Non-pigmented ciliary epithelial cell (primary cell): ENCODE measurements at regions not wholly inside any gene's neighbourhood (a gene's known extent, or its start where the extent isn't known, plus 50 kb on each side); places are given as distances from the start of the nearest gene placed in this dataset.

Source experiments
- DNase-seq: peaks from one replicate; pipeline ENCODE4 v3.0.0-alpha.2; 2010; ENCODE audit warnings: low read depth

- no peak for DNase-seq
These were observed 351.8 kb upstream of the ANO3 start for GRCh38 chr11:25980091-25980490.

- peak; percentile 27 for DNase-seq
These were observed 349.9 kb upstream of the ANO3 start for GRCh38 chr11:25981998-25982397.

- DNase-seq, result no peak
These were observed 348.6 kb upstream of the ANO3 start for GRCh38 chr11:25983280-25983679.

DNA sequence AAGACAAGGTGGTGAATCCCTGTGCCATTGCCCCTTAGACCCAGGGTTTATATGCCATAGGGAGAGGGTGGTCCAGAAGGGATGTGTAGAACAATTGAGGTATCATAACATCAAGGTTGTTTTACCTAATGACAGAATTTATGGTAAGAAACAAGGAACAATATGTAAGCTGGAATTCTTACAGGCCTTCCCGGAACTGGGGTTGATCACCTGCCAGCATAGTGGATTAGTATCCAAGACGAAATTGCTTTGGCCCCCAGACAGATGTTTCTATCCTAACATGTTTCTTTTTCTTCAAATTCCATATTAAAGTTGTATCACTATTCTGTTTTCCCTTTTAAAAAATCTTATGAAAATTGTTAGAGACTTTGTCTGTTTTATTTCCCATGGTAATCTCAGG lies 343.8 kb upstream of the ANO3 start:
- DNase-seq, result no peak

GRCh38 chr11:25990406-25990805 lies 341.5 kb upstream of the ANO3 start:
- no peak for DNase-seq

DNA sequence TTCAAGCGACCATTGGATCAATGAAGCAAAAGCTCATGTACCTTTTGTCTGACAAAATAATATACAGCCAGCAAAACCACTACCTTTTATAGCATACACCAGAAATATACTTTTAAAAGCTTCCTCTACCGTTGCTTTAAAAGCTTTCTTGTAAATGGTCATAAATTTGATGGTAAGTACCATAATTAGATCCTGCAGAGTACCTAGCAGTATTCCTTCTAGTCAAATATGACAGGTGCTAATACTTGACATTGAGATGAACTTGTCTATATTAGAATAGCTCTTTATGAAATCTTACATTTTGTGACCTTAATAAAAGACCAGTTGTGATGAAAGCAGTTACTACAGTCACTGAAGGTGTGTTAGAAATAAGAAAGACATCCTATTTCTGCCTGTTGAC lies 340.5 kb upstream of the ANO3 start:
- DNase-seq, result no peak

- no peak for DNase-seq
These were observed 339.6 kb upstream of the ANO3 start for GRCh38 chr11:25992294-25992693.

- DNase-seq, result no peak
These were observed 338.9 kb upstream of the ANO3 start for GRCh38 chr11:25993016-25993415.

- no peak for DNase-seq
These were observed 320.5 kb upstream of the ANO3 start for GRCh38 chr11:26011474-26011873.

DNA sequence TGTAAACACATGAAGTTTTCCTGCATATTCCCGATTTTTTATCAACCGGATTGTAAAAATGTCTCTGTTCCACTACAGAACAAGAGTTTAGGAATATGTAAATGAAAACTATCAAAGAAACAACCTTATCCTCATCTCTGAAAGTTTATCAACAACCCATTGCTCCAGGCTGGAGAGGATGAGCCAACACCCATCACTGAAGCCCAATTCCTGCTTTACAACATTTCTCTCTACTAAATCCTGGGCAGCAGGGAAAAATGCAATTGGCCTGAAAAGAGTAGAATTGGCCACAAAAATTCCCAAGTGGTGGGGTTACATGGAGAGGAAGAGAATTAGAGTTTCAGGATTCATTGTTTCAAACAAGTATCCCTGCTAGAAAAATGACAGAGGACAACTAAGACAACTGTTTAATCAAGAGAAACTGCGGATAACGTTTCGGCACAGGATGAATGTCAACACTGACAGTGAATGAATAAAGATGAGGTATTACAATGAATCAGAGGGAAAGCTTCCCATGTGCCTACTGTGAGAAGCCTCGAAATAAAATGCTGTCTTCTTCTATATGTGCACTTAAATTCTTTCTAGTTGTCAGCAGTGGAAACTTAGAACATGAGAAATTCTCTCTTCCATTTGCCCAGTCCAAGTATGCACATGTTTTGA lies 317.3 kb upstream of the ANO3 start:
- no peak for DNase-seq

GRCh38 chr11:26017322-26017860 lies 314.5 kb upstream of the ANO3 start:
- DNase-seq, result no peak

DNA sequence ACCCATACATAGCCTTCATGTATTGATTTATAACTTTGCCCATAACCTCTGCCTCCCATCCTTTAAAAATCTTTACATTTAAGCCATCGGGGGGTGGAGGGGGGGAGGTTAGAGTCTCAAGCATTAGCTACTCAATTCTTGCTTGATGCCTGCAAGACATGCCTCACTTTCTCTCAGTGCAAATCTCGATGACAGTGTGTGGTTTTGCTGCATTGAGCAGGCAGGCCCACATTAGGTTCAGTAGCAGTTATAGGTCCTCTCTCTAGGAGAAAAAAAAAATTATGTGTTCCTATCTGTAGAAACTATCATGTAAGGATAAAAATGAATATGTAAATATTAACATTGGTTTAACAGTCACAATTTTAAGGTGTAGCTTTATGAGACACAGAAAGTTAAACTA lies 314.0 kb upstream of the ANO3 start:
- no peak for DNase-seq

DNA sequence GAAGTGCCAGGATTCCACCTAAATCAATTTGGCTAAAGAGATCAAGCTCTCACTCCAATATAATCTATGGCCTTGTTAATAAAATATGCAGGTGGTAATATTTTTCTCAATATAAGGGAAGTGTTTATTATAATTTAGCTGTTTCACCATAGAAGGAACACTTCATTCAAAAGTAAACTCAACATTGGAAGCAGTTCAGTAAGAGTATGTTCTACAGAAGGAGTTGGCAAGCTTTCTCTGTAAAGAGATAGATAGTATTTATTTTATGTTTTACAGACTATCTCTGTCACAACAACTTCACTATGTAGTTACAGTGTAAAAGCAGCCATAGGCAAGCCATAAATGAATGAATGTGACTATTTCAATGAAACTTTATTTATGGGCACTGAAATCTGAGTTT lies 313.6 kb upstream of the ANO3 start:
- no peak for DNase-seq

GRCh38 chr11:26019386-26019785 lies 312.5 kb upstream of the ANO3 start:
- DNase-seq, result no peak

GRCh38 chr11:26021017-26021416 lies 310.9 kb upstream of the ANO3 start:
- DNase-seq, result no peak

DNA sequence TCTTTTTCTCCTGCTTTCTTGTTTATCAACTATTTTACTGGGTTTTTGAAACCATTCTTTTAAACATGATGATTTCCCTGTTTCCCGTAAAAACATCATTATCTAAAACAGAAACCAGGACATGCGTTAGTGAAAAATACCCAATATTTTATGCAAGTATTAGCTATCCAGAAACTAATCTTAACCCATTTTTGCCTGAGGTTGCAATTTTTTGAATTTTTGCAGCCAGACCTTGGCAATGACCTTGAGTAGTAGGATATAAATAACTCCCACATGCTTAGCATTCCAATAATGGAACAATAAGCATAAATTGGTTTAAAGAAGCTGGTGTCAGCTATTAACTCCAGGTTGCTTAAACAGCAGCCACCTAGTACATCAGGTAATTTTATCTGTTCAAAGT lies 308.9 kb upstream of the ANO3 start:
- no peak for DNase-seq

GRCh38 chr11:26025676-26026075 lies 306.3 kb upstream of the ANO3 start:
- no peak for DNase-seq

GRCh38 chr11:26026078-26026477 lies 305.9 kb upstream of the ANO3 start:
- DNase-seq, result no peak

GRCh38 chr11:26027887-26028286 lies 304.0 kb upstream of the ANO3 start:
- DNase-seq, result no peak

GRCh38 chr11:26028393-26028911 lies 303.5 kb upstream of the ANO3 start:
- DNase-seq, result peak; percentile 34

DNA sequence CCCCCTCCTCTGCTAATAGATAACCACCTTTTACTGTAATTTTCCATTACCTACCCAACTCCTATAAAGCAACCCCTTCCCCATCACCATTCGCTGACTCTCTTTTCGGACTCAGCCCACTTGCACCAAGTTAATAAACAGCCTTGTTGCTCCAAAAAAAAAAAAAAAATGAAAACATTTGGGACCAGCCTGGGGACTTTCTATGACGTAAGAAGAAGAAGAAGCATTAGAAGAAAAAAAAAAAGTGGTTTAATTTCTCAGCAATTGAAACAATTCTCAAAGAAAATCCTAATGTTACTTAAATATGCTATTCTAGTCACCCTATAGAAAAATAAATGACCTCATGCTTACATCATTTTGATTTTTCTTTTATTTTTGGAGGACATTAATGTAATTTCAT lies 301.5 kb upstream of the ANO3 start:
- no peak for DNase-seq

GRCh38 chr11:26032241-26032640 lies 299.7 kb upstream of the ANO3 start:
- no peak for DNase-seq

DNA sequence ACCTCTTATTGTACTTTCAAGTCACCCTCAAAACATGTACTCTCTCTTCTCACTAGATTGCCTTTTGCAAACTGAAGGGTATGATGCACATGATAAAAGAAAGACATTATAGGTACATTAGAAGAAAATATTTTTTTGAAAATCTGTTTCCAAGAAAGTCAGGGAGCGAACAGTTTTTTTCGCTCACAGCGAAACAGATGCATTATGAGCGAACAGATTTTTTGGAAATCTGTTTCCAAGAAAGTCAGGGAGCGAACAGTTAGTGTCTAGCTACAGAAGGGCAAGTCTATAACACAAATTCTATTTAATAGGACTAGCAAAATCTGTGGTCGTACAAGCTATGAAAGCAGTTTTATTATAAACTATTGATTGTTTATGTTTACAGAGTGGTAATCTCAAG lies 296.2 kb upstream of the ANO3 start:
- no peak for DNase-seq

GRCh38 chr11:26037716-26038115 lies 294.2 kb upstream of the ANO3 start:
- no peak for DNase-seq
